Fibroblast of lung (primary cell): ENCODE measurements at regions not wholly inside any gene's neighbourhood (a gene's known extent, or its start where the extent isn't known, plus 50 kb on each side); places are given as distances from the start of the nearest gene placed in this dataset.

ENCODE experiments used
- CTCF ChIP-seq, 2 donors: IDR thresholded peaks in 1 of 2; conservative IDR thresholded peaks in 1 of 2; 1 replicate in 1 of 2; 2 replicates in 1 of 2; pipeline ENCODE4 v1.5.1; 2011 to 2012; ENCODE audit warnings: low read length in 2 of 2, control low read depth in 1 of 2, inconsistent platforms in 1 of 2, low read depth in 1 of 2, mild to moderate bottlenecking in 1 of 2
- EZH2 ChIP-seq: IDR thresholded peaks from 2 replicates; pipeline ENCODE4 v1.5.1; 2012; ENCODE audit warnings: low read length, control low read depth, mild to moderate bottlenecking; ENCODE audit errors: missing control alignments

GRCh38 chr2:34107811-34108210 is 508.7 kb upstream of the FAM98A start:
- TF ChIP-seq CTCF (conservative IDR thresholded peaks at IDR 0.05 in 1 of 2, IDR thresholded peaks at IDR 0.05 in 1 of 2; ENCODE audit: low read depth in 1 of 2, low read length in 2 of 2) (no peak), EZH2 (no peak)
